HL-60 (cell line): ENCODE measurements at regions not wholly inside any gene's neighbourhood (a gene's known extent, or its start where the extent isn't known, plus 50 kb on each side); places are given as distances from the start of the nearest gene placed in this dataset.

Experiments used
- CTCF ChIP-seq: IDR thresholded peaks from one replicate; pipeline ENCODE4 v1.5.1; 2011; ENCODE audit warnings: low read length, control low read depth, inconsistent platforms; ENCODE audit not compliant: insufficient read depth
- GABPA ChIP-seq: IDR thresholded peaks from 2 replicates; pipeline ENCODE4 v1.6.1; 2012; ENCODE audit warnings: low read depth
- POLR2AphosphoS5 ChIP-seq: IDR thresholded peaks from 2 replicates; pipeline ENCODE4 v1.6.1; 2012; ENCODE audit warnings: low read depth
- REST ChIP-seq: IDR thresholded peaks from 2 replicates; pipeline ENCODE4 v1.6.1; 2012; ENCODE audit warnings: low read depth; ENCODE audit not compliant: insufficient replicate concordance
- SPI1 ChIP-seq: IDR thresholded peaks from 2 replicates; pipeline ENCODE4 v1.6.1; 2012; ENCODE audit warnings: low read depth, mild to moderate bottlenecking, borderline replicate concordance

DNA sequence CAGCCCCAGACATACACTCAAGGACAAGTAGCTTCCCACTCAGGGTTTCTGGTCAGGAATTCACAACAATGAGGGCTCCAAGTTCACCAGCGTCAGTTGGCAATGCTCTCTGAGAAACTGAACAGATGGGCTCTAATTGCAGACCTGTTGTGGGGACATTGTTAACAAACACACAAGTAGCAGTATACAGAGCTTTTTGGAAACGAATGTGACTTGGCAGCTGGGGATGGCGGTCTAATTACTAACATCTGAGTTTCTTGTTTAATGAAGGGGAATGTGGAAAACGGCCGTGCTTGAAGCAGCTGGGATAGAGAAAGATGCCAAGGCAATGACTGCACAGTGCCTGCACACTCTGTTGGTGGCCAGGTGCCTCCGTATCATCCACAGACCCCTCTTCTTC, 316.1 kb upstream of the IRX3 start:
- no peak for TF ChIP-seq CTCF
- no peak for TF ChIP-seq POLR2AphosphoS5
- TF ChIP-seq SPI1 = no peak
- no peak for TF ChIP-seq REST
- no peak for TF ChIP-seq GABPA
